Fibroblast of lung (primary cell): ENCODE measurements at regions not wholly inside any gene's neighbourhood (a gene's known extent, or its start where the extent isn't known, plus 50 kb on each side); places are given as distances from the start of the nearest gene placed in this dataset.

Experiments used
- DNase-seq, 2 donors: peaks; one replicate each; pipeline versions ENCODE4 v3.0.0 to v3.0.0-alpha.2; 2010; ENCODE audit warnings: low read depth in 2 of 2
- H2AFZ ChIP-seq: 2 replicates; pipeline ENCODE4 v1.5.1; 2012; ENCODE audit warnings: low read length, control low read depth, inconsistent platforms
- H3K27ac ChIP-seq: 2 replicates; pipeline ENCODE4 v1.5.1; 2011; ENCODE audit warnings: low read length, control low read depth; ENCODE audit not compliant: insufficient read depth
- H3K27me3 ChIP-seq: 2 replicates; pipeline ENCODE4 v1.5.1; 2011; ENCODE audit warnings: mild to moderate bottlenecking, low read length; ENCODE audit not compliant: control insufficient read depth, insufficient read depth
- H3K36me3 ChIP-seq: 2 replicates; pipeline ENCODE4 v1.5.1; 2011; ENCODE audit warnings: low read length; ENCODE audit not compliant: control insufficient read depth, insufficient read depth
- H3K4me1 ChIP-seq: 2 replicates; pipeline ENCODE4 v1.5.1; 2011; ENCODE audit warnings: low read length; ENCODE audit not compliant: control insufficient read depth, insufficient read depth; ENCODE audit errors: extremely low read depth
- H3K4me2 ChIP-seq: 2 replicates; pipeline ENCODE4 v1.5.1; 2011; ENCODE audit warnings: low read length, control low read depth; ENCODE audit not compliant: insufficient read depth; ENCODE audit errors: extremely low read depth
- H3K4me3 ChIP-seq, 4 experiments: fragments of 200-600 bp in 1 of 4; sonication (generic) in 1 of 4; replicated peaks in 1 of 4; 2 replicates each; pipeline ENCODE4 v1.5.1; 2011 to 2016; ENCODE audit warnings: low read length in 4 of 4, low read depth in 3 of 4, mild to moderate bottlenecking in 3 of 4, control low read depth in 2 of 4, inconsistent platforms in 1 of 4, mixed read lengths in 1 of 4; ENCODE audit not compliant: insufficient read depth in 1 of 4; ENCODE audit errors: control extremely low read depth in 1 of 4
- H3K79me2 ChIP-seq: 2 replicates; pipeline ENCODE4 v1.5.1; 2012; ENCODE audit warnings: mild to moderate bottlenecking, low read length, inconsistent platforms; ENCODE audit not compliant: control insufficient read depth, insufficient read depth
- H3K9ac ChIP-seq: 2 replicates; pipeline ENCODE4 v1.5.1; 2011; ENCODE audit warnings: mild to moderate bottlenecking, low read length, control low read depth; ENCODE audit not compliant: insufficient read depth
- H3K9me3 ChIP-seq: 2 replicates; pipeline ENCODE4 v1.5.1; 2012; ENCODE audit warnings: low read depth, low read length; ENCODE audit not compliant: control insufficient read depth, insufficient read depth
- H4K20me1 ChIP-seq: 2 replicates; pipeline ENCODE4 v1.5.1; 2011; ENCODE audit warnings: low read length; ENCODE audit not compliant: control insufficient read depth, insufficient read depth; ENCODE audit errors: extremely low read depth
- CTCF ChIP-seq, 2 donors: IDR thresholded peaks in 1 of 2; conservative IDR thresholded peaks in 1 of 2; 1 replicate in 1 of 2; 2 replicates in 1 of 2; pipeline ENCODE4 v1.5.1; 2011 to 2012; ENCODE audit warnings: low read length in 2 of 2, control low read depth in 1 of 2, inconsistent platforms in 1 of 2, low read depth in 1 of 2, mild to moderate bottlenecking in 1 of 2
- EZH2 ChIP-seq: IDR thresholded peaks from 2 replicates; pipeline ENCODE4 v1.5.1; 2012; ENCODE audit warnings: low read length, control low read depth, mild to moderate bottlenecking; ENCODE audit errors: missing control alignments

- no peak overlapping the region for H2AFZ ChIP-seq
- no peaks in the 10 kb centered on the region for H3K9me3 ChIP-seq
- no peaks in the 10 kb centered on the region for H3K36me3 ChIP-seq
- no peak overlapping the region for H3K4me3 ChIP-seq
- H3K4me2 ChIP-seq: no peak overlapping the region
- H3K4me1 ChIP-seq: no peaks in the 10 kb centered on the region
- no peak overlapping the region for H3K9ac ChIP-seq
- DNase-seq: no peak
- H4K20me1 ChIP-seq: no peaks in the 10 kb centered on the region
- no peaks in the 10 kb centered on the region for H3K79me2 ChIP-seq
- H3K27ac ChIP-seq: no peak overlapping the region
- peaks cover 9% of the 10 kb centered on the region for H3K27me3 ChIP-seq
- TF ChIP-seq CTCF (conservative IDR thresholded peaks at IDR 0.05 in 1 of 2, IDR thresholded peaks at IDR 0.05 in 1 of 2; ENCODE audit: low read depth in 1 of 2, low read length in 2 of 2): no peak
- no peak for TF ChIP-seq EZH2
These were observed 54.9 kb upstream of the PITX1 start for GRCh38 chr5:135088911-135089310.

GRCh38 chr5:135087950-135088349 lies 53.9 kb upstream of the PITX1 start:
- Histone ChIP-seq H3K4me1 (no peaks in the 10 kb centered on the region), H3K4me3 (no peak overlapping the region), H3K79me2 (no peaks in the 10 kb centered on the region), H3K27me3 (peaks cover 9% of the 10 kb centered on the region), H4K20me1 (no peaks in the 10 kb centered on the region), H3K9ac (no peak overlapping the region), H3K27ac (no peak overlapping the region), H3K4me2 (no peak overlapping the region), H2AFZ (no peak overlapping the region), H3K9me3 (no peaks in the 10 kb centered on the region), H3K36me3 (no peaks in the 10 kb centered on the region)
- TF ChIP-seq CTCF (conservative IDR thresholded peaks at IDR 0.05 in 1 of 2, IDR thresholded peaks at IDR 0.05 in 1 of 2; ENCODE audit: low read depth in 1 of 2, low read length in 2 of 2) (no peak), EZH2 (no peak)
- DNase-seq: no peak

- no peaks in the 10 kb centered on the region for H3K36me3 ChIP-seq
- H2AFZ ChIP-seq: no peak overlapping the region
- no peaks in the 10 kb centered on the region for H4K20me1 ChIP-seq
- H3K27ac ChIP-seq: no peak overlapping the region
- no peak for DNase-seq
- H3K79me2 ChIP-seq: no peaks in the 10 kb centered on the region
- TF ChIP-seq EZH2 (no peak), CTCF (conservative IDR thresholded peaks at IDR 0.05 in 1 of 2, IDR thresholded peaks at IDR 0.05 in 1 of 2; ENCODE audit: low read depth in 1 of 2, low read length in 2 of 2) (no peak)
- H3K27me3 ChIP-seq: peaks cover 9% of the 10 kb centered on the region
- H3K9me3 ChIP-seq: no peaks in the 10 kb centered on the region
- H3K9ac ChIP-seq: no peak overlapping the region
- H3K4me1 ChIP-seq: no peaks in the 10 kb centered on the region
- H3K4me3 ChIP-seq: no peak overlapping the region
- no peak overlapping the region for H3K4me2 ChIP-seq
These were observed 52.1 kb upstream of the PITX1 start for GRCh38 chr5:135085936-135086725.
